K562 (cell line): ENCODE measurements at regions not wholly inside any gene's neighbourhood (a gene's known extent, or its start where the extent isn't known, plus 50 kb on each side); places are given as distances from the start of the nearest gene placed in this dataset.

Source experiments
- CBFA2T3 ChIP-seq: fragments of 450-650 bp; IDR thresholded peaks from 2 replicates; pipeline ENCODE4 v1.6.1; 2017
- CEBPG ChIP-seq, 3 experiments: fragments of 200-800 bp in 1 of 3; sonication (Bioruptor generic) in 1 of 3; sonication (generic) in 1 of 3; formaldehyde crosslinking in 1 of 3; IDR thresholded peaks in 2 of 3; conservative IDR thresholded peaks in 1 of 3; 2 replicates each; pipeline versions ENCODE4 v1.6.1 to v1.8.0; 2016 to 2022; ENCODE audit warnings: missing compliant biosample characterization in 2 of 3, missing genetic modification characterization in 2 of 3, mild to moderate bottlenecking in 1 of 3, missing genetic modification reagents in 1 of 3
- CTBP1 ChIP-seq: fragments of 450-650 bp; IDR thresholded peaks from 2 replicates; pipeline ENCODE4 v1.6.1; 2016; ENCODE audit warnings: borderline replicate concordance
- FOS ChIP-seq: IDR thresholded peaks from 3 replicates; pipeline ENCODE4 v1.6.1; 2011; ENCODE audit not compliant: insufficient read length; ENCODE audit errors: extremely low read depth
- JUNB ChIP-seq: fragments of 450-650 bp; formaldehyde crosslinking; conservative IDR thresholded peaks from 2 replicates; pipeline ENCODE4 v1.4.0; 2020; ENCODE audit warnings: mild to moderate bottlenecking
- POLR2B ChIP-seq: fragments of 450-650 bp; IDR thresholded peaks from 2 replicates; pipeline ENCODE4 v1.6.1; 2018; ENCODE audit warnings: low read depth; ENCODE audit not compliant: partially characterized antibody
- PRPF4 ChIP-seq: fragments of 200-400 bp; formaldehyde crosslinking; IDR thresholded peaks from one replicate; pipeline ENCODE4 v1.6.1; 2017; ENCODE audit warnings: low read length, low read depth, mild to moderate bottlenecking; ENCODE audit not compliant: insufficient read depth, poor library complexity, severe bottlenecking
- RBM17 ChIP-seq: fragments of 200-400 bp; formaldehyde crosslinking; IDR thresholded peaks from 2 replicates; pipeline ENCODE4 v1.6.1; 2017; ENCODE audit warnings: low read depth, mild to moderate bottlenecking, low read length, borderline replicate concordance
- SAFB2 ChIP-seq: fragments of 200-400 bp; formaldehyde crosslinking; IDR thresholded peaks from 2 replicates; pipeline ENCODE4 v1.6.1; 2018; ENCODE audit warnings: borderline replicate concordance, low read length, low read depth, moderate library complexity; ENCODE audit not compliant: severe bottlenecking
- SETDB1 ChIP-seq: IDR thresholded peaks from one replicate; pipeline ENCODE4 v1.6.1; 2012; ENCODE audit warnings: low read length, control low read depth, inconsistent platforms
- ZNF174 ChIP-seq: fragments of 250-450 bp; sonication (Bioruptor Pico); IDR thresholded peaks from 2 replicates; pipeline ENCODE4 v1.4.0; 2020; ENCODE audit warnings: mild to moderate bottlenecking
- ZNF224 ChIP-seq: sonication (generic); formaldehyde crosslinking; IDR thresholded peaks from 2 replicates; pipeline ENCODE4 v1.8.0; 2022; ENCODE audit warnings: mild to moderate bottlenecking, missing genetic modification reagents
- ZNF75A ChIP-seq: fragments of 450-650 bp; formaldehyde crosslinking; IDR thresholded peaks from 2 replicates; pipeline ENCODE4 v1.4.0; 2020; ENCODE audit warnings: mild to moderate bottlenecking
- TF ChIP-seq, protein P1 (sequence below): sonication (generic); formaldehyde crosslinking; IDR thresholded peaks from 2 replicates; pipeline ENCODE4 v1.8.0; 2022; ENCODE audit warnings: mild to moderate bottlenecking, missing genetic modification reagents
- TF ChIP-seq, protein P2 (sequence below): sonication (generic); formaldehyde crosslinking; IDR thresholded peaks from 2 replicates; pipeline ENCODE4 v1.9.0; 2022; ENCODE audit warnings: mild to moderate bottlenecking, missing genetic modification reagents
- TF ChIP-seq, protein P3 (sequence below), 2 experiments: fragments of 450-650 bp; IDR thresholded peaks; 2 replicates each; pipeline ENCODE4 v1.6.1; 2016
- TF ChIP-seq, protein P4 (sequence below): sonication (generic); formaldehyde crosslinking; IDR thresholded peaks from 2 replicates; pipeline ENCODE4 v1.8.0; 2022; ENCODE audit warnings: mild to moderate bottlenecking, missing genetic modification reagents, borderline replicate concordance
- TF ChIP-seq, protein P5 (sequence below): fragments of 450-650 bp; IDR thresholded peaks from 2 replicates; pipeline ENCODE4 v1.6.1; 2014; ENCODE audit warnings: low read depth, mild to moderate bottlenecking, moderate library complexity, borderline replicate concordance

DNA sequence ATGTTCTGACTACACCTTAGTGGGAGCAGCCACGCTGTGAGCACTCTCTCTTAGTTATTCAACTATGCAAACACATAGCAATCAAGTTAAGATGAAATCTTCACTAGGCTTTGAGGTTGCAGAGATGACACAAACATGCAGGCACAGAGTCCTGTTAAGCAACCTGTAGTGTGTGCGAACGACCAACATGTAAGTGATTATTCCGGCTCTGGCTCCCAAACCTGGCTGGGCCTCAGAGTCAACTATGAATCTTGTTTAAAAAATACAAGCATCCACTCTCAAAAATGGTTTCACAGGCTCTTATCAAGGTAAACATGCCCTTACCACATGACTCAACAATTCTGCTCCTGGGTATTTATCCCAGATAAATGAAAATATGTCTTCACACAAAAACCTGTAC, 91.4 kb downstream of the IRS2 start (continued):
- TF ChIP-seq CTBP1 (peak; percentile 25; the same call in 1 of the 2 replicates), CEBPG (CRISPR knock-in tag; IDR thresholded peaks at IDR 0.05) (no peak), CEBPG (tag; conservative IDR thresholded peaks at IDR 0.05 in 1 of 2, IDR thresholded peaks at IDR 0.05 in 1 of 2) (peak in 1 of 2 experiments; percentile 30; a peak in 2 of 4 replicates), ZNF174 (CRISPR knock-in tag) (no peak), POLR2B (no peak), SAFB2 (no peak), FOS (no peak), RBM17 (no peak), JUNB (no peak), SETDB1 (no peak), PRPF4 (no peak), CBFA2T3 (peak; percentile 27), ZNF224 (CRISPR knock-in tag) (no peak), ZNF75A (CRISPR knock-in tag) (no peak)
- TF ChIP-seq, protein P1, sequence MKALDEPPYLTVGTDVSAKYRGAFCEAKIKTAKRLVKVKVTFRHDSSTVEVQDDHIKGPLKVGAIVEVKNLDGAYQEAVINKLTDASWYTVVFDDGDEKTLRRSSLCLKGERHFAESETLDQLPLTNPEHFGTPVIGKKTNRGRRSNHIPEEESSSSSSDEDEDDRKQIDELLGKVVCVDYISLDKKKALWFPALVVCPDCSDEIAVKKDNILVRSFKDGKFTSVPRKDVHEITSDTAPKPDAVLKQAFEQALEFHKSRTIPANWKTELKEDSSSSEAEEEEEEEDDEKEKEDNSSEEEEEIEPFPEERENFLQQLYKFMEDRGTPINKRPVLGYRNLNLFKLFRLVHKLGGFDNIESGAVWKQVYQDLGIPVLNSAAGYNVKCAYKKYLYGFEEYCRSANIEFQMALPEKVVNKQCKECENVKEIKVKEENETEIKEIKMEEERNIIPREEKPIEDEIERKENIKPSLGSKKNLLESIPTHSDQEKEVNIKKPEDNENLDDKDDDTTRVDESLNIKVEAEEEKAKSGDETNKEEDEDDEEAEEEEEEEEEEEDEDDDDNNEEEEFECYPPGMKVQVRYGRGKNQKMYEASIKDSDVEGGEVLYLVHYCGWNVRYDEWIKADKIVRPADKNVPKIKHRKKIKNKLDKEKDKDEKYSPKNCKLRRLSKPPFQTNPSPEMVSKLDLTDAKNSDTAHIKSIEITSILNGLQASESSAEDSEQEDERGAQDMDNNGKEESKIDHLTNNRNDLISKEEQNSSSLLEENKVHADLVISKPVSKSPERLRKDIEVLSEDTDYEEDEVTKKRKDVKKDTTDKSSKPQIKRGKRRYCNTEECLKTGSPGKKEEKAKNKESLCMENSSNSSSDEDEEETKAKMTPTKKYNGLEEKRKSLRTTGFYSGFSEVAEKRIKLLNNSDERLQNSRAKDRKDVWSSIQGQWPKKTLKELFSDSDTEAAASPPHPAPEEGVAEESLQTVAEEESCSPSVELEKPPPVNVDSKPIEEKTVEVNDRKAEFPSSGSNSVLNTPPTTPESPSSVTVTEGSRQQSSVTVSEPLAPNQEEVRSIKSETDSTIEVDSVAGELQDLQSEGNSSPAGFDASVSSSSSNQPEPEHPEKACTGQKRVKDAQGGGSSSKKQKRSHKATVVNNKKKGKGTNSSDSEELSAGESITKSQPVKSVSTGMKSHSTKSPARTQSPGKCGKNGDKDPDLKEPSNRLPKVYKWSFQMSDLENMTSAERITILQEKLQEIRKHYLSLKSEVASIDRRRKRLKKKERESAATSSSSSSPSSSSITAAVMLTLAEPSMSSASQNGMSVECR (CRISPR knock-in tag): no peak
- TF ChIP-seq, protein P2, sequence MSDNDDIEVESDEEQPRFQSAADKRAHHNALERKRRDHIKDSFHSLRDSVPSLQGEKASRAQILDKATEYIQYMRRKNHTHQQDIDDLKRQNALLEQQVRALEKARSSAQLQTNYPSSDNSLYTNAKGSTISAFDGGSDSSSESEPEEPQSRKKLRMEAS (CRISPR knock-in tag): no peak
- TF ChIP-seq, protein P3, sequence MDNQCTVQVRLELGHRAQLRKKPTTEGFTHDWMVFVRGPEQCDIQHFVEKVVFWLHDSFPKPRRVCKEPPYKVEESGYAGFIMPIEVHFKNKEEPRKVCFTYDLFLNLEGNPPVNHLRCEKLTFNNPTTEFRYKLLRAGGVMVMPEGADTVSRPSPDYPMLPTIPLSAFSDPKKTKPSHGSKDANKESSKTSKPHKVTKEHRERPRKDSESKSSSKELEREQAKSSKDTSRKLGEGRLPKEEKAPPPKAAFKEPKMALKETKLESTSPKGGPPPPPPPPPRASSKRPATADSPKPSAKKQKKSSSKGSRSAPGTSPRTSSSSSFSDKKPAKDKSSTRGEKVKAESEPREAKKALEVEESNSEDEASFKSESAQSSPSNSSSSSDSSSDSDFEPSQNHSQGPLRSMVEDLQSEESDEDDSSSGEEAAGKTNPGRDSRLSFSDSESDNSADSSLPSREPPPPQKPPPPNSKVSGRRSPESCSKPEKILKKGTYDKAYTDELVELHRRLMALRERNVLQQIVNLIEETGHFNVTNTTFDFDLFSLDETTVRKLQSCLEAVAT (IDR thresholded peaks at IDR 0.05): no peak
- TF ChIP-seq, protein P4, sequence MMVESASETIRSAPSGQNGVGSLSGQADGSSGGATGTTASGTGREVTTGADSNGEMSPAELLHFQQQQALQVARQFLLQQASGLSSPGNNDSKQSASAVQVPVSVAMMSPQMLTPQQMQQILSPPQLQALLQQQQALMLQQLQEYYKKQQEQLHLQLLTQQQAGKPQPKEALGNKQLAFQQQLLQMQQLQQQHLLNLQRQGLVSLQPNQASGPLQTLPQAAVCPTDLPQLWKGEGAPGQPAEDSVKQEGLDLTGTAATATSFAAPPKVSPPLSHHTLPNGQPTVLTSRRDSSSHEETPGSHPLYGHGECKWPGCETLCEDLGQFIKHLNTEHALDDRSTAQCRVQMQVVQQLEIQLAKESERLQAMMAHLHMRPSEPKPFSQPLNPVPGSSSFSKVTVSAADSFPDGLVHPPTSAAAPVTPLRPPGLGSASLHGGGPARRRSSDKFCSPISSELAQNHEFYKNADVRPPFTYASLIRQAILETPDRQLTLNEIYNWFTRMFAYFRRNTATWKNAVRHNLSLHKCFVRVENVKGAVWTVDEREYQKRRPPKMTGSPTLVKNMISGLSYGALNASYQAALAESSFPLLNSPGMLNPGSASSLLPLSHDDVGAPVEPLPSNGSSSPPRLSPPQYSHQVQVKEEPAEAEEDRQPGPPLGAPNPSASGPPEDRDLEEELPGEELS: no peak
- TF ChIP-seq, protein P5, sequence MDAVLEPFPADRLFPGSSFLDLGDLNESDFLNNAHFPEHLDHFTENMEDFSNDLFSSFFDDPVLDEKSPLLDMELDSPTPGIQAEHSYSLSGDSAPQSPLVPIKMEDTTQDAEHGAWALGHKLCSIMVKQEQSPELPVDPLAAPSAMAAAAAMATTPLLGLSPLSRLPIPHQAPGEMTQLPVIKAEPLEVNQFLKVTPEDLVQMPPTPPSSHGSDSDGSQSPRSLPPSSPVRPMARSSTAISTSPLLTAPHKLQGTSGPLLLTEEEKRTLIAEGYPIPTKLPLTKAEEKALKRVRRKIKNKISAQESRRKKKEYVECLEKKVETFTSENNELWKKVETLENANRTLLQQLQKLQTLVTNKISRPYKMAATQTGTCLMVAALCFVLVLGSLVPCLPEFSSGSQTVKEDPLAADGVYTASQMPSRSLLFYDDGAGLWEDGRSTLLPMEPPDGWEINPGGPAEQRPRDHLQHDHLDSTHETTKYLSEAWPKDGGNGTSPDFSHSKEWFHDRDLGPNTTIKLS: no peak
